NK-92 treated with Interleukin-12 subunit alpha and Interleukin-12 subunit beta, amount 100 ng/mL, for 24 hours (cell line): ENCODE measurements at regions not wholly inside any gene's neighbourhood (a gene's known extent, or its start where the extent isn't known, plus 50 kb on each side); places are given as distances from the start of the nearest gene placed in this dataset.

Source experiments
- DNase-seq: peaks from one replicate; lab custom pipeline; 2025; lab: John Stamatoyannopoulos, UW

DNA sequence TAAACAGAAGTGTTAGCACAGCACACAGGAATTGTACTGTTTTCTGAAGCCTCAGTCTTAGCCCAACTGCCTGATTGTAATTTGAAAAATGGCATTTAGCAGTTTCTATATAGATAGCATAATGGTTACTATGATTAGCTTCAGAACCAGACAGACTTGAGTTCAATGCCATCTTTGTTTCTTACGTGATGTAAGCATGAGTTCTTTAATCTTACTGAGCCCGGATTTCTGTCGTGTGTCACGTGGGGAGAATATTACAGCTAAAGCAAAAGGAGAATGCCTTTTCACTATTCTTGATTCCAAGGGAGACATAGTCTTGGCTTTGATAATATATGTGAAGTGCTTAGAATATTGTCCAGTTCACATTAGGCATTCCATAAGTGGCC lies 407.3 kb downstream of the STIM2 start:
- no peak for DNase-seq

DNA sequence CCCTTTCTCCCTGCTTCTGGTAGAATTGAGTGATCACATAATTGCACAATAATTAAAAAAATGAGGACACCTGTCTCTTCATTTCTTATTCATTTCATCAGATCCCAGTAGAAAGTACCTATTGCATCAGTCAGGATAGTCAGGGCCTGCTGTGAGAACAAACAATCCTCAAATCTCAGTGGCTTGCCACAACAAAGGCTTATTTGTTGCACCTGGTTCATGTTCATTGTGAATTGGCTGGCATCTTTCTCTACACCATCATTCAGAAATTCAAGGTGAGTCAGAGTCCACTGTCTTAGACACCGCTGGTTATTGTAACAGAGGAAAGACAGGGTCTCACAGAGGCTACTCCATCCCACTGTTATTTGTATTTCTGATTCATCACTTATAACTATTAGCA lies 409.8 kb downstream of the STIM2 start:
- DNase-seq: no peak

DNA sequence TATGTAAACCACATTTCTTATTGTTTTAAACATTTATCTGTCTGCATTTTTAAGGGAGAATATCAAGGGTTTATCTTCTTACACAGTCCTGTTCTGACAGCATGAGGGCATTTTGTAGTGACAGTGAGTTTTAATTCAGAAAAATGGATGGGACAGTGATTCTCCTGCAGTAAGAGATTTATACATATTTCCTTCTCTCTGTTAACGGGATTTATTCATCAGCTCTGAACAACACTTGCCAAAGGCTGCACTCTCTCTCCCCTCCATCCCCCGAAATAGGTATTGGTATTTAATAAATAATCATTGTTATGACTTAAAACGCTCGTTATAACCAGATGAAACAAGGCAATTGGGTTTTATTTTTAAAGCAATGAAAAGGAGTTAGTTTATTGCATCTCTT lies 410.9 kb downstream of the STIM2 start:
- no peak for DNase-seq

DNA sequence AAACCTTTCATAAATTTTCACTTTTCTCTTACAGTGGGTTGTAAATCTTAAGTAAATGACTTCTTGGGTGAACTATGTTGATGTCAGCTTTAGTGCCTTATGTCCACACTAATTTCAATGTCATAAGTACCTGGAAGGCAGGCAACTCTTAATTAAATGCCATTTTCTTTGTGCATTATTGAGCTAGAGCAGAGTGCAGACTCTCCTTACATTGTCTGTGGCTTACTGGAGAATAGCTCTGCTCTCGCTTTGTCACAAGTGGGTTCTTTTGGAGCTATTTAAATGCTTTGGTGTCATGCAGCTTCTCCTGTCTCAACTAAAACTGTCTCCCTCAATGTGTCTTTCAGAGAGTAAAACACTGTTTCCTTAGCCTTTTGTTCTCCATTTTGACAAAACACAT lies 411.6 kb downstream of the STIM2 start:
- no peak for DNase-seq

DNA sequence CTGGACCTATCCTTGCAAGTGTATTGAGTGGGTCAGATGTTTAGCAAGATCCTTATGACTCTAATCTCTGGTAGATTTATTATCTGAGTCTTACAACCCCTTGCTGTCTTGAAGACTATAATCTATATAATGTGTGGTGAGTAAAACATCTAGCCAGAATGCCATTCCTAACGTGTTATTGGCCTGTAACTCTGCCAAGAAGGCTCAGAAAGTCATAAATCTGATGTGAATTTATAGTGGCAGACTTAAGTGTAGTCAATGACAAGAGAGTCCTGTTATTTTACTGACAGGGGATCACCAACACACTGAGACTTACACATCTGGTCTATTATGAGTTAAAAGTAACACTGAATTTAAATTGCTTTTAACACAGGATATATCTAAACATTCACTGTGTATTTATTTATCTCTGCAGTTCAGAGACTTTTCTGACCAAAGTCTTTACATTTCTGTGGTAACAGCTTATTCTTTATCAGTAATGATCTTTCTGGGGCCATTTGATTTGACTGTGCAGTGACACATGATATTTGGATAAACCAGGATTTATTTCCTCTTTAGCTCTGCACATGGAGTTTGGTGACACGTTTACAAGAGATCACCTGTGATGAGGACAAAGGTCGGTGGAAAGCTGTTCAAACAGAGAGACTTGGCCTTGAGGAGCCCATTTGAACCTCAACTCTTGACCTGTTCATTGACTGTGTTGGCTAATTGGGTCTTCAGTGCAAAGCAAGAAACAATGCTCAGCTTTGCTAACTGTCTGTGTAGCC lies 415.8 kb downstream of the STIM2 start:
- DNase-seq: no peak

DNA sequence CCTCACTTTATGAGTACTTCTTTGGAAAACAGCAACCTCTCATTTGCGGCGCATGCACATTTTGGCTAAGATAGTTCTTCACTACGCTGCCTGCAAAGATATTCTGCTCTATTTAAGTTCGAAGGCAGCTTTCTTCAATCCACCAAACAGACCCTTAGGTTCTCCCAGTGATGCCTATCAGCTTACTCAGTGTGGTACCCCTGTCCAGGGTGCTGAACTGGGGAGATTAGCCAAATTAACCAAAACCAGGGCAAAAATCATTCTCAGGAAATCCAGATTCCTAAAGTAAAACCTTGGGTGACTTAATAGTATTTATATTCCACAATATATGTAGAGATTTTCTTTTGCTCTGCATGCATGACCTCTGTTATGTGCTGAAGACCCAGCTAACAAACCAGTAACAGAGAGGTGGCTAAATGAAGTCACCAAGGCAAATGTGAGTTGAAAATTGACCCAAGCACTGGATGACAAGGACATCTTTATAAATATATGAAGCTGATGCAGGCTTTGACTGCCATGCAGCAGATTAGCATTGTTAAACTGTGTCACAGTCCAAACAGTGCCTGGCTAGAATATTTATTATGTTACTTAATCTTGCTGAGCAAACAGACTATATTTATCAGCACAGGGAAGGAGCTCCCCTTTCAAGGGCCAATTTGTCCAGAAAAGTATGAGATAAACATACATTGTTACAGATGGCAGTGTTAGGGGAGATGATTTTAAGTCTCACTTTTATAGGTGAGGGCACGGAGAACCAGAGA lies 418.2 kb downstream of the STIM2 start:
- DNase-seq: no peak

DNA sequence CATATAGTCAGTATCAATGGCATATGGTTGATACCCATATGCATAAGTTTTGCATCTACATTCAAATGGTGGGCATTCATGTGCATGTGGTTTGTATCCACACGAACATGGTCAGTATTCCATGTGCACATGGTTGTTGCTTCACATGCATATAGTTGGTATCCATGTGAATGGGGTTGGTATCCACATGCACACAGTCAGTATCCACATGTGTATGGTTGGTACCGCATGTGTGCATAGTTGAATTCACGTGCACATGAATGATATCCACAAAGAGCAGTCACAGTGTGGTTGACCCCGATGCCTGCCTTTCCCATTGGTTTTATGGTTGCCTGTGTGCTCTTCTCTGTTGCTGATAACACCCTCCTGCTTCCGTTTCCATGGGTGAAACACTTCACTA lies 427.9 kb downstream of the STIM2 start:
- DNase-seq: no peak

DNA sequence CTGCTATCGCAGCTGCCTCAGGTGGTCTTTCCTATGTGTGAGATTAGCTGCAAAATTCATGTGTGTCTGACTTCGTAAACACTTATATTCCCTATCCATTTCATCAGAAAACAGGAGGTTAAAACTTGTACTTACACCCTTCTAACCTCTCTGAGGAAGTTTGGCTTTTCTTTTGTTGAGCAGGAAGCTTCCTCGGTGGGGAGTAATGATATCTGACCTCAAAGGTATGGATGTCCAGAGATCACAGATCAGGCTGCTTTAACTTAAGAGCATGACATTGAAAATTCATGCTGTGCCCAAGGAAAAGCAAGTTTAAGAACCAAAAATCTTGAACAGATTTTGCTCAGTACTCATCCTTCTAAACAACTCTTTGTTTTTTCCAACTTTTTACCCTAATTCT lies 429.1 kb downstream of the STIM2 start:
- no peak for DNase-seq

DNA sequence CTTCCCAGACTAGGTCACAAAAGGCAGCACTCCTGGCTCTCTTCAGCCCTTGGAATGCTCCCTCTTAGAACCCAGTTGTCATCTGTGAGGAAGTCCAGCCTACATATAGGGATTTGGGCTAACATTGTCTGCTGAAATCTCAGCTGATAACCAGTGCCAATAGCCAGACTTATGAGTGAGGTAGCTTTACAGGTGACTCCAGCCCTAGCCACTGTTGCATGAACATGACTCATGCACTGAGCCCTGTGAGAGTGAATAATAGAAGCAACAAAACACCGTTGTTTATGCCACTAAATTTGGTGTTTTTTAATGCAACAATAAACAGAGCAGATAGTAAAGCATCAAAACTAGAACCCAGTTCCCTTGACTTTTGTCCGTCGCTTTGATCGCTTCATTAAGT lies 433.2 kb downstream of the STIM2 start:
- DNase-seq: no peak

DNA sequence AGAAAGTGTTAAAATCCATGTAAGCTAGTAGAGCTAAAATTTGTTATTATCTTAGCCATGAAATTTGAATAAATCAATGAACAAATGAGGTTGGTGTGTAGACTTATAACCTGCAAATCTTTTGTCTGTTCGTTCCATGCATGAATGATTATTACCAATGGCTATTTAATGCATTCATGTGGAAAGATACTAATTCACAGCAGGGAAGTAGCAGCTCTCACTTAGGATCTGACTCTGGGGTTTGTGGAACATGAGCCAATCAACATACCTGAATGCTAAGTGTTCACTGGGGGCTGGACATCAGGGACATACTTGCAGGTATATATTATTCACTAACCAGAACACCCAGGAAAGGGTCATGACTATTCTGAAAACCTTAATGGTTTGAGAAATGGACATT lies 444.1 kb downstream of the STIM2 start:
- no peak for DNase-seq

DNA sequence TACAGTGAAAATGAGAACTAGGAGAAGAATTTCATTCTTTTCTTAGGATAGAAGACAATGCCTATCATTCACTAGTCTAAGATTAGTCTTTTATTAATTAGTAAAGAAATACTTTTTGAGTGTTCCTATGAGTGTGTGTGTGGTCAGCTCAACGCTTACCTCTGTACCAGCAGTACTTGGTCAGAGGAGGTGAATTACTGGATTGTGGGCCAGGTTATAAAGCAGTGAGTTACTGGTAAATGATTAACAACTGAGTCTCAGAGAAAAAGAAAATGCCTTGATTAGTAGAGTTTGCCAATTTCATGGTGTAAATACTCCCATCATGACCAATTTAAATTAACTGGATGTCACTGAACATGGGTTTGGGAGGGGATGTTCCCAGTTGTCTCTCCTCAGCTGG lies 444.6 kb downstream of the STIM2 start:
- DNase-seq: no peak

DNA sequence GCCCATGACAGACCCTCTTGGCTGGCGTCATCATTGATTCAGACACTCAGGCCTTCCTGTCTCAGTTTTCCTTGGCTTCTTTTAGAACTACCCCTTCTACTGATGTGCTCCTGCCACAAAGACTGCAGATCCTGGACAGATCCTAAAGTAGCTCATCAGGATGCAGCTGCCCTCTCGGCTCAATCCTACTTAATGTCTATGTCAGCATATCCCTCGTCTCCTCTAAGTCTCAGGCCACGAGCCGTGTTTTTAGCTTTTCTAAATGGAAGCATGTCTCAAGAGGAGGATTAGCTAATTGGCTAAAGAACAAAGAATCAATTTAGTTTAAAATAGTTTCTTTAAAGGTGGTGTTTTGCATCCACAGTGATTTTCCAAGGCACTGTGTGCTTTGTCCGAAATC lies 447.7 kb downstream of the STIM2 start:
- no peak for DNase-seq

DNA sequence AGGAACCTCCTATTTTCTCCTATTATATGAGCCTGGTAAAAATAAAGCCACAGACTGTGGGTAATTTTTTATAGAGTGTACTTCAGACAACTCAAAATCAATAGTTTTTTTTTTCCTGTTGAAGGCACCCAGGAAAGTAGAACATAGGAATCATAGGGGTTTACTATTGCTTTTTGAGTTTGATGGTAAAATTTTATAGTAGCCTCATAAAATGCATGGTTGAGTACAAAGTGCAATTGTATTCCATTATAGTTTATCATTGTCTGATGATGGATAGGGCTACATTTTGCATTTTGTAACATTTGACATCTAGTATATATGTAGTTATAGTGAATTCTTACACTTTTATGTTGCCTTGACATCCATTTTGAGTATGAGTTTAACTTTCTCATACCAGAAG lies 455.0 kb downstream of the STIM2 start:
- no peak for DNase-seq

DNA sequence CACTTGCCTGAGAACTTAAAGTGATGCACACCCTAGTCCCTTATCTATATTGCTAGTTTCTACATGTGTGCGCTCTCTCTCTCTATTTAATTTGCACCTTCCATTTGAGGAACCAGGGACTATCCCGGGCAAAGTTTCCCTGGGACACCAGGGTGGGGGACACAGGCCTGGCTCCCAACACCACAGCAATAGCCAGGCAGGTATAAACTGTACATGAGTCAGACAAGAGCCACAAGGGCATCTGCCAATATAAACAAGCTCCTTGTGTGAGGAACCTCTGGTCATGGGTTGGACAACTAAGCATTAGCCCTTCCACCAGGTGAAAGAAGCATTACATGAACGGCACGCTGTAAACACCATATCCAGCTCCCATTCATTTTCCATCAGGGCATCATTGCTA lies 455.5 kb downstream of the STIM2 start:
- no peak for DNase-seq

DNA sequence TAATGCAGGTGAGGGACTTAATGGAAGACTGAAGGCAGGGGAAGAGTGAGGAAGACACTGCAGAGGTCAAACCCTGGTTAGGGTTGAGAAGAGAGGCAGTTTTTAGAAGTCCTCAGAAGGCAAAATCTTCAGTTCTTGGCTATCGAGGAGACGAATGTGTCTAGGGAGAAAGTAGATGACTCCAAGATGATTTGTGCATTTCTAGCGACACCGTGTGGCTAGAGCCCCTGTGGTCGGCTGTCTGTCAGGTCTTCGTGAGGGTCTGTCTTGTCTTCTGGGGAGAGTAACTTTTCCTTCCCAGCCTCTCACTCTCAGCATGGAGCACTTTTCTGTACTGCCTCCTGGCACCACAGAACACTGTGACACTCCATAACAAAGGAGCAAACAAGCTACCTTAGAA lies 458.1 kb downstream of the STIM2 start:
- DNase-seq: no peak

DNA sequence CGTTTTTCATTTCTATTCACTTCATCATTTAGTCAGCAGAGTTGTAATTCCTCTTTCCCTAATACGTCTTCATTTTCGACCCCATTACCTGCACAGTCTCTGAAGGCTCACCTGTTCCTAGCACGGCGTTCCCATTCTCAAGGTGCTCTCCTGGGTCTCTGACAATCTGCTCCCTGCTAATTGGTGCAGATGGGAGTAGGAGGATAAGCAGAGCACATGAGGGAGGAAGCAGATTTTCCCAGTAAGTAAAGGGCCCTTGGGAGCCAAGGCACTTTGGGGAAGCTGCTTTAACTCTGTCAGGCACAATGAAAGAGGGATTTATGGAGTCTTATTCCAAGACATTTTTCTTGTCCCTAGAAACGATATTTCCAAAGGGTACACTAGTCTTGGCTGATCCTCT lies 466.4 kb downstream of the STIM2 start:
- DNase-seq: no peak

DNA sequence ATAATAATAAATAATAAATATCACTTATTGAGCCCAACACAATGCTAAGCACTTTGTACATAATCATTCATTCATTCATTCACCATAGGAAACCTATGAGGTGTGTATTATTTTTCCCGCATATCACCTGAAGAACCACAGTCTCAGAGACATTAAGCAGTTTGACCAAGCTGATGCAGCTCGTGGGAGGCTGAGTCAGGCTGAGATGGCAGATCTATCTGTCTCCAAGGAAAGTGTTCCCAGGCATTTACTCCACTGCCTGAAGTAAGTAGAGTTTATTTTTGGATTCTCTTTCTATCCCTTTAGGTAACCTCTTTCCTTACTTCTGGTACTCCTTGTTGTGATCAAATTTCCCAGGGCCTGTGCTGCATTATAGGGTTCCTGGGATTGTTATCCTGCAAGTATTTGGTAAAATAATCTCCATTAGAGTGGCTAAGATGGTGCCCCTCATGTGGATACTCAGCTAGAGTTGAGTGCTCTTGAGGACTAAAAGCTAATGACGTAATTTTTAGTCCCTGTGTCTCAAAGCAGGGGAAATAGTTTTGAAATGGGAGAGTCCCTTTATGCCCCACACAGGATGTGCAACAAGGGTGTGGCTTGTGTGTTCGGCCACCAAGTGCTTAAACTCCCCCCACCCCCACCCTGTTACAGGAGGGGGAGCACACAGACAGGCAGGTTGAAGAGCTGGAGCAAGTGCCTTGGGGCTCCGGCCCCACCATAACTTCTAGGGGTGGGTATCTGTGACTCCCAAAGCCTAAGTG lies 467.0 kb downstream of the STIM2 start:
- peak; percentile 54 for DNase-seq

DNA sequence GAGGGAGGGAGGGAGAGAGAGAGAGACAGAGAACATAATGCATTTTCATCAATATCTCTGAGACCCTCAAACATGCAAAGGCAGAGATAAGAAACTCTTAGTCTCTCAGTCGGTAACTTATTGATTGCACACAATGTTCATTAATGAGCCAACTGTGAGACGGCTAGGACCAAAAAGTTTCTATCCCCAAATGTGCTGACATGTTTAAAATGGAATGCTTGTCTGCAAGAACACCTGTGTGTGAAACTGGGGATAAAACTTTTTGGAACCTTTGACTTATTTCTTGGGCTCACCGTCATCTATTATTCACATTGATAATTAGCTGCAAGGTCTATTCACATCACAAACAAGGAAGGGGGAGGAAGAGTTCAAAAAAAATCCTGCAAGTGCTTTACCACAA lies 477.9 kb downstream of the STIM2 start:
- no peak for DNase-seq

DNA sequence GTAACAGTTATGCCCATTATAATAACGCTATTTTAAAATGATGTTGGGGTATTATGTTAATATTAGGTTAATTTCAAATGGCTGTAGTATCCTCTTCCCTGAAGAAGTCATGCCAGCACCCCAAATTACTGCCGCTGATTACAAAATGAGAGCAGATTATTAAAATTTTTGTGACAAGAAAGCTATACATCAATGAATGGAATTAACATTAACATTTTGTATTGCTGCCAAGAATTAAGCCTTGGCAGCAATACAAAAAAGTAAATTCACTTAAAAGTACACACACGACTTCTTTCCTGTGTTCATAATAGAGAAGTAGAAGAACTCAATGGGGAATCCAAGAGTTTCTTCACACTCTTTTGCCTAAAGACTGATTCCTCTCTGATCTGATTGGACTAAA lies 482.8 kb downstream of the STIM2 start:
- no peak for DNase-seq

DNA sequence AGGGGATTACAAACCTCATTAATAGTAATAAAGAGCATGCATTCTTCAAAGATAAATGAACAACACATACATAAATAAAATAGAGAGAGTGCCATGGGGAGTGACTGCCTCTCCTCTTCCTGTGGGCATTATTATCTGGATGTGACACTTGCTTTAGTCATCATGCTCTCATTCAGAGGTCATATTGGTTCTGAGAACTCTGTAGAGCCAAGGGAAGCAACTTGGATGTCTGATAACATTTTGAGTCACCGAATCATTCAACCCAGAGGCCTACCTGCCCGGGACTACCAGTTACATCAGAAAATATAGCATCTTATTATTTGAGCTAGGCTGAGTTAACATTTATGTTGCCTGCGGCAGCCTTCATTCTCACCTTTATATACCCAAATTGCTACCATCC lies 489.5 kb downstream of the STIM2 start:
- DNase-seq: no peak

DNA sequence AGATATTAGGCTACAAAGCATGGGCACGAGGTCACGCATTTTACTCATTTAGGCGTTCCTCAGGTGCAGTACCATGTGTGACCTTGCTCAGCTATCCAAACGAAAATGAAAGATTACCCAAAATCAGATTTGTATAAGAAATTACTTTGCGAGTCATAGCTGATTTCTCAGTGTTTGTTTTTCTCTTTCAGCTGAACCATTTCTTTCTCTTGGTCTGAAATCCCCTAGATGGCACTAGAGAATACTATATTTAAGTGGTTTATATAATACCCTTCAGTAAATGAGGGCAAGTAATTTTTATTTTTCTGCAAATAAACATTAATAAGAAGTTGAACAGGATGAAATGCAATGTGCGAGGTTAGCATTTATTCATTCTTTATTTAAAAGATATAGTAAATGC lies 496.6 kb downstream of the STIM2 start:
- no peak for DNase-seq

DNA sequence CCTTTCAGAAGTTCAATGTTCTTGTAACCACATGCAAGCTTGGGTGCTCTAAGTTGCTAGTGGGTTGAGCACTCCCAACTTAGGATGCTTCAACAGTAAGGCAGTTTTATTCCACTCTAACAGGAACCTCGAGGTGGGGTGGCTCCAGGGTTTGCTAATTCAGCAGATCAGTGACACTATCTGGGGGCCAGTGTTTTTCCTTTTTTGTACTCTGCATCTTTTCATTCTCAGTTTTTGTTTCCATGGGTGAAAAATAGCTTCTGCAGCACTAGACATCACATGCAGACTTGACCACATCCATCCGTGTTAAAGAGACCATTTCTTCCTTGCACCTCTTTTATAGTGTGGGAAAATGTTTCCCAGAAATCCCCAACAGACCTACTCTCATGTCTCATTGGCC lies 497.6 kb downstream of the STIM2 start:
- DNase-seq: no peak

DNA sequence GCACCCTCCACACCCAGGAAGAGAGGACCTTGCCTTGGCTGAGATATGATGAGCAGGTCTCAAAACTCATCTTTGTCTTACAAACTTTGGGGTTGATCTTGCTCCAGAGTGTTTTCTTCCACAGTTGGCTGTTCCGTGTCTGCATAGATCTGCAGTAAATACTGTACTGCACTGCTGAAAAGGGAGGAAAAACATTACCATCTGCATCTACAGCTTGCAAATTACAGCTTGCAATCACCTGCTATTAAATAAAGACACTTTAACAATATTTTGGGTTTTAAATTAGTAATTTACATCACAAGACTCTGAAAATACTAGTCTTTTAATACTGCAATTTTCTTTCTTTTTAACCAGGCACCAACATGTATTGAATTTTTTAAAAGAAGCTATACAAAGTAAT lies 499.5 kb downstream of the STIM2 start:
- DNase-seq: no peak
